ENCODE measurements at regions not wholly inside any gene's neighbourhood (a gene's known extent, or its start where the extent isn't known, plus 50 kb on each side); places are given as distances from the start of the nearest gene placed in this dataset.

- TF ChIP-seq, protein P1, sequence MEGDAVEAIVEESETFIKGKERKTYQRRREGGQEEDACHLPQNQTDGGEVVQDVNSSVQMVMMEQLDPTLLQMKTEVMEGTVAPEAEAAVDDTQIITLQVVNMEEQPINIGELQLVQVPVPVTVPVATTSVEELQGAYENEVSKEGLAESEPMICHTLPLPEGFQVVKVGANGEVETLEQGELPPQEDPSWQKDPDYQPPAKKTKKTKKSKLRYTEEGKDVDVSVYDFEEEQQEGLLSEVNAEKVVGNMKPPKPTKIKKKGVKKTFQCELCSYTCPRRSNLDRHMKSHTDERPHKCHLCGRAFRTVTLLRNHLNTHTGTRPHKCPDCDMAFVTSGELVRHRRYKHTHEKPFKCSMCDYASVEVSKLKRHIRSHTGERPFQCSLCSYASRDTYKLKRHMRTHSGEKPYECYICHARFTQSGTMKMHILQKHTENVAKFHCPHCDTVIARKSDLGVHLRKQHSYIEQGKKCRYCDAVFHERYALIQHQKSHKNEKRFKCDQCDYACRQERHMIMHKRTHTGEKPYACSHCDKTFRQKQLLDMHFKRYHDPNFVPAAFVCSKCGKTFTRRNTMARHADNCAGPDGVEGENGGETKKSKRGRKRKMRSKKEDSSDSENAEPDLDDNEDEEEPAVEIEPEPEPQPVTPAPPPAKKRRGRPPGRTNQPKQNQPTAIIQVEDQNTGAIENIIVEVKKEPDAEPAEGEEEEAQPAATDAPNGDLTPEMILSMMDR (IDR thresholded peaks at IDR 0.05; ENCODE audit: low read depth, low read length) = no peak
- no peak for DNase-seq (ENCODE audit: extremely low read depth, low read depth)
These were observed 279.5 kb downstream of the NDUFA10 start for GRCh38 chr2:239745386-239746227.

- TF ChIP-seq, protein P1 (IDR thresholded peaks at IDR 0.05; ENCODE audit: low read depth, low read length) = no peak
These were observed 280.3 kb downstream of the NDUFA10 start for GRCh38 chr2:239744706-239745340.

DNA sequence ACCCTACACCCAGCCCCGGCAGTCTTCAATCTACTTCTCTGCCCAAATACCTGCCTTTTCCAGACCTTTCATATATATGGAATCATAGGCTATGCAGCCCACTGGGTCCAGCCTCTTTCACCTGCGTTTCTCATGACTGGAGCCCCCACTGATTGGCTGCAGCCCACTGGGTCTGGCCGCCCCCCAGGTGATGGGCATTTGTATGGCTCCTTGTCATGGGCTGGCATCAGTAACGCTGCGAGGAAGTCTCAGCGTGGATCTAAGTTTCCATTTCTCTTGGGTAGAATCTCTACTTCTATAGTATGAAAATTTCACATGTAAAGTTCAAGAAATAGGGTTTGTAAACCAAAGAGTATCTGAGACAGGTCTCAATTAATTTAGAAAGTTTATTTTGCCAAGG is 281.9 kb downstream of the NDUFA10 start:
- DNase-seq (ENCODE audit: extremely low read depth, low read depth) = no peak

More at GRCh38 chr2:239744706-239745340, 280.3 kb downstream of the NDUFA10 start:
- DNase-seq (ENCODE audit: extremely low read depth, low read depth) = no peak

DNA sequence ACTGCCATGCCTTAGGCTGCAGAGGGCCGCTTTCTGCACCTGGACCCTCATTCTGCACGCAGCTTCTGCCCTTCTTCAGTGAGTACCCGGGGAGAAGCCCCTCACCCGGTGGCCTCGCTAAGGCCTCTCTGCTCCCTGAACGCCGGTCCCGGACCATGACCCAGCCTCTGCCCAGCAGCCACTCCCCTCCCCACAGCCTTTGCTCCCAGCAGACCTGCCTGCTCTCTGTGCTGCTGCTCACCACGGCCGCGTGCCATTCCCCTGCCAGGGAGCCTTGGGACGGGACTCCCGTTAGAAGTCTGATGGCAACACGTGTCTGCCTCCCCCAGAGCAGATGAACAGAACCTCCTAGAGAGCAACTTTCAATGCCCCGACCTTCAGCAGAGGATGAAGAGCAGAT is 282.8 kb downstream of the NDUFA10 start:
- no peak for DNase-seq (ENCODE audit: extremely low read depth, low read depth)
- TF ChIP-seq, protein P1 (IDR thresholded peaks at IDR 0.05; ENCODE audit: low read depth, low read length) = no peak

More for the DNA sequence above, 281.9 kb downstream of the NDUFA10 start:
- TF ChIP-seq, protein P1 (IDR thresholded peaks at IDR 0.05; ENCODE audit: low read depth, low read length) = no peak

DNA sequence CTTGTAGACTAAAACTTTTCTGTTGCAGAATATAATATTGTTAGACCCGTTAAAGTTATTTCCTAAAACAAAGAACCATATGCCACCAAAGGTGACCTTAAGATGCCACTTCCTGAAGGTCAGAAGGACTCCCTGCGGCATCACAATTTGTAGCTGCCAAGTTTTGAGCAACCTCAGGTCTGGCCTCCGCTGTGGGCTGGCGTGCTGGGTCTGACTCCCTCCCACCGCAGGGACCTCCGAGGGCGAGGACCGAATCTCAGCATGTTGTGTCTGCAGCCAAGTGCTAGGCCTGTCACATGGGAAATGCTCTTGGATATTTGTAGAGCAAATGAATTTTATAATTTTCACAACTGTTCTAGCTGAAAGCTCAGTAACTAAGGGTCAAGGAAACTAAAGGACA is 285.9 kb downstream of the NDUFA10 start:
- TF ChIP-seq, protein P1 (IDR thresholded peaks at IDR 0.05; ENCODE audit: low read depth, low read length) = no peak

DNA sequence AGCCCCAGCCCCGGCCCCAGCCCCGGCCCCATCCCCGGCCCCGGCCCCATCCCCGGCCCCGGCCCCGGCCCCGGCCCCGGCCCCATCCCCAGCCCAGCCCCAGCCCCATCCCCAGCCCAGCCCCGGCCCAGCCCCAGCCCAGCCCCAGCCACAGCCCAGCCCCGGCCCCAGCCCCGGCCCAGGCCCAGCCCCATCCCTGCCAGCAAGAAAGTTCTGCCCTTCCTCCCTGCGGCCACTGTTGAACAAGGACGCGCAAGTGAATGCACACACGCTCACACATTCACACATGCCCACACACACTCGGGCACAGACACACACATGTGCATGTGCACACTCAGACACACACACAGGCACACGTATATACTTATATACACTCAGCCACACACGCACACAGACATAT is 287.0 kb downstream of the NDUFA10 start:
- TF ChIP-seq, protein P1 (IDR thresholded peaks at IDR 0.05; ENCODE audit: low read depth, low read length) = no peak
- DNase-seq (ENCODE audit: extremely low read depth, low read depth) = no peak

More for the DNA sequence above, 285.9 kb downstream of the NDUFA10 start:
- DNase-seq (ENCODE audit: extremely low read depth, low read depth) = no peak

DNA sequence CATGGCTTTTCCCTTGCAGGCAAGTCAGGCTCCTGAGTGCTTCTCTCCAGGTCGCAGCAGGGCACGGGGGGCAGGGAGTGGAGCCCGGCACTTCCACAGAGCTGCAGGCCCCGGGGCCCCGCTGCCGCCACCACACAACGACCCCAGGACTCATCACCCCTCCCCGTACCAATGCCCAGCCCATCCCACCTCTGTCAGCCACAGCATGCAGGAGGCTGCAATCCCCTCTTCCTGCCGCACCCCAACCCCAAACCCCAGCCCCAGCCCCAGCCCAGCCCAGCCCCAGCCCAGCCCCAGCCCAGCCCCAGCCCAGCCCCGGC is 288.0 kb downstream of the NDUFA10 start:
- no peak for DNase-seq (ENCODE audit: extremely low read depth, low read depth)
- TF ChIP-seq, protein P1 (IDR thresholded peaks at IDR 0.05; ENCODE audit: low read depth, low read length) = no peak
